Kasumi-1 (cell line): ENCODE measurements at regions not wholly inside any gene's neighbourhood (a gene's known extent, or its start where the extent isn't known, plus 50 kb on each side); places are given as distances from the start of the nearest gene placed in this dataset.
"Not testable (repeated sequence)": the region's sequence is repeated elsewhere in the genome, so short reads cannot be mapped to it uniquely, and the experiment has no call there.

Source experiments
- DNase-seq, 2 experiments: peaks; one replicate each; lab custom pipeline; 2025; lab: John Stamatoyannopoulos, UW

DNA sequence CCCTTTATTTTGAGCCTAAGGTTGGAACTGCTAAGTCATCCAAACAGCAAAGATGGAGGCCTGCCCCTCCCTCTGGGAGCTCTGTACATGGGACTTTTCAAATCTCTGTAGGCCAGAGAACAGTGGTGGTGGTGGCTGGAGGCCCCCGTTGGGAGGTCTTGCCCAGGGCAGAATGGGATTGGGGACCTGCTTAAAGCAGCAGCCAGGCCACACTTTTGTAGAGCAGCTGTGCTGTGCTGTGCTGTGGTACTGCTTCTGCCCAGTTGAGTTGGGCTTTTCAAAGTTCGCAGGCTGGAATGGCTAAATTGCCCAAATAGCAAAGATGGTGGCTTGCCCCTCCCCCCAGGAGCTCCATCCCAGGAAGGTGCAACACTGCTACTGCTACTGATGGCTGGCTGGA is 147.5 kb upstream of the TACR3 start:
- DNase-seq, result no peak

DNA sequence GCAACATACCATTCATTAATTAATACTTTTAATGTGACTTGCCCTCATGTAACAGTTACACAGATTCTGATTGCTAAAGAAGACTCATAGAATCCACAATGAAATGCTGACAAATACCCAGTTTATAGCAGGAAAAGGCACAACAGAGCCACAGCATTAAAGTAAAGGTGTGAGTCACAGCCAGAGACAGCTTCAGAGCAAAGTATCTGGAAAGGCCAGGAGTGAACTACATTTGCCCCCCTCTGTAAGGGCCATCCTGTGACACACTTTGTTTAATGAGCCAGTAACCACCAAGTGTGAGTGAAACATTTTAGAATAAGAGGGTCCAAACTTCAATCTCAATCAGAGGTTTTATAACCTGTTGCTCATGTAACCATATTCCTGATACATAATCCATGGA is 133.8 kb upstream of the TACR3 start:
- DNase-seq, result no peak

DNA sequence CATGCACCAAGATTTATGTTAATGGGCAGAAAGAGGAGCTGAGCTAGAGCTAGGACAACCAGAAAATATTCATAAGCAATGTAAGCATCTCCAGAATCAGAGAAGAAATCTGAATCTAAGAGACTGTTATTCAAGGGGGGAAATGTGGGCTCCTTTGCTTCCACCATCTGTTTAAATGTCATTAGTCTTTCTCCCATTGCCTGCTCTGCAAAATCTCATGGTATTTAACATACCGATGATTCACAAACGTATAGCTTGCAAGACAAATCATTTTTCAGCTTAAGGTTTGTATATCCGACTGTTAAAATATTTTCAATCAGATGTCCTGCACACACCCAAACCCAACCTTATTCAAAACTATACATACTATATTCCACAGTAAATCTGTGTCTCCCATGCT is 133.4 kb upstream of the TACR3 start:
- DNase-seq, result no peak

DNA sequence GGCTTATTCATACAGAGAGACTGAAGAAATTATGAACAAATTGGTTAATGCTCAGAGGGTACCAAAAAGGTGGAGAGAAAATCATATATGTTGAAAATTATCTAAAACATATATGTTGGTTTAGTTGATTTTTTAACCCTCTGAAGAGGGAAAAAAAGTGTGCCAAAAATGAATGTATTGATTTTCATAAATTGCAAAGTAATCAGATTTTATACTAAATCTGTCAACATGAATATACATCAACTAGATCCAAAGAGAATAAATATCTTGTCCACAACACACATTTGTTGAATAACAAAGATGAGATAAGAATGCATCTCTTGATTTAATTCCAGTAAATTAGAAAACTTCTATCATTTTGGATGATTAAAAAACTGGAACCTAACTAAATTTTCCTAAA is 125.3 kb upstream of the TACR3 start:
- no peak for DNase-seq

DNA sequence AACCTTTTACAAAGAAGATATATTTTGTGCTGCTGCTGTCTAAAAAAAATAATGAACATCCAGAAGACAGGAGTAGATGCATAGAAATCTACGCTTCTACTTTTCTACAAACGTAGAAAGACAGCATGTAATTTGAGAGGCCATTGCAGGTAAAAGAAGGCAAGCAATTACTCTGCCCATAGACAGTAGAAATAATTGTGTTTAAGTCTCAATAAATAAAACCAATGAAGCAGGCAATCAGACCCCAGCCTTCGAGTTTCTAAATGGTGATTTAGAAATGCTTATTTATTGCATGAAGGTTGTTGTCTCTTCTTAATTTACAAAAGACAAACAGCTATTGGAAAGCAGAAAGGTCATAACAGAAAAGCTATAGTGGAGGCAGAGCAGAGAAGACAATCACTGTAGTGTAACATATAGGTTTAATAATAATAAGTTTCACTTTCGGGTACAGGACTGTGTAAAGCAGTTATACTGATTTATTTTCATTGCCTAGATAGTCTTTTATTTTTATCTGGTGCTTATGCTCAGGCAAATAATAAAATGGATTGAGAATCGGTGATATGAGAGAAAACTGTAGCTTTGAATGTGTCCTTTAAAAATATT is 123.0 kb upstream of the TACR3 start:
- DNase-seq, result no peak

DNA sequence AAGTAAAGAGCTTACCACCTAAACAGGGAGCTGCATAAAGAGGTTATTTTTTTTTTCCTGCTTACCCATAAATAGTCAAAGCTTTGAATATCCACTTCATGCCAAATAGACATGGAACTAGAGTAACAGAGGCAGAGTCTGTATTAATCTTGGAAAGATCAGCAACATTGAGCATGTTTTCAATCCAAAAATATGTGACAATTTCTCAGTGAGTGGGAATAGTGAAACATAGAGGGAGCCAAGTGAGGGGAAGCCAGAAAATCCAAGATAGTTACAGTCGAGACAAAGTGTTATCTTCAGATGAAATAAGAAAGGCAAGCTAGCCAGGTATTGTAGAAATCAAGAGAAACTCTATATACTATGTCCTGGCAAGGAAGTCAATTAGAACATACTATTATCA is 122.3 kb upstream of the TACR3 start:
- no peak for DNase-seq

DNA sequence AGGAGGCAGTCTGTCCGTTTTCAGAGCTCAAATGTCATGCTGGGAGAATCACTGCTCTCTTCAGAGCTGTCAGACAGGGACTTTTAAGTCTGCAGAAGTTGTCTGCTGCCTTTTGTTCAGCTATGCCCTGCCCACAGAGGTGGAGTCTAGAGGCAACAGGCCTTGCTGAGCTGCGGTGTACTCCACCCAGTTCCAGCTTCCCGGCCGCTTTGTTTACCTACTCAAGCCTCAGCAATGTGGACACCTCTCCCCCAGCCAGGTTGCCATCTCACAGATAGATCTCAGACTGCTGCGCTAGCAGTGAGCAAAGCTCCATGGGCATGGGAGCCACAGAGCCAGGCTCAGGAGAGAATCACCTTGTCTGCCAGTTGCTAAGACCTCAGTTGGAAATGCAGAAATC is 90.5 kb upstream of the TACR3 start:
- not testable (repeated sequence) for DNase-seq

DNA sequence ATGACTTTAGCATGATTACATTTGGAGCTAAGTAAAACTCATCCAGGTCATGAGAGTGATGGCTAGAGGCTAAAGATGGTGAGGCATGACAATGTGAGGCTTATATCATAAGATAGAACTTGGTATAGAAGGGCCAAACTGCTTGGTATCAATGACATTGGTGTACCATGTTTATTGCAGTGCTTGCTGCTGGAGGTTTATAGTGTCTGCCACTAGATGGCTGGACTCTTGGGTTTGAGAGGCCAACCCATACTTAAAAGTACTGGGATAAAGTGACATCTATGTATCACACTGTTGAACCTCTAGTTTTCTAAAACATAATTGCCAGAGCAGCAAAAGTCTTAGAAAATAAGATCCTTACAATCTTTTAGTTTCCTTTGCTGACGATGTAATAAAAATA is 83.0 kb upstream of the TACR3 start:
- DNase-seq, result no peak

DNA sequence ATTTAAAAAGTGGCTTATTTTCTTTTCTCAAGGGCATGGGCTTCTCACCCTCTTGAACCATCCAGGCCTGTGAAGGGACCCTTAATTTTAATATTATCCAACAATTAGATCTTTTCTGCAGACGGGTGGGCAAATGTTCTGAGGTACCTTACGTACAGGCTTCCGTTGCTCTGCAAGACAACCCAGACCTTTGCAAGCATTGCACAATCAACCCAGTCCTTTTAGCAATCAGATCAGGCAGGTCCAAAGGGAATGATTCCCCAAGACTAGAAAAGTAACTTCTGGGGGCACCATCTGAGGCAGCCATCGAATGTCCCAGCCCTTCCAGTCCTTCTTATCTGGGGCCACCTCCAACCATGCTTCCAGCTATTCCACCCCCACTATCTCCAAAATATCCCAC is 67.3 kb upstream of the TACR3 start:
- no peak for DNase-seq

DNA sequence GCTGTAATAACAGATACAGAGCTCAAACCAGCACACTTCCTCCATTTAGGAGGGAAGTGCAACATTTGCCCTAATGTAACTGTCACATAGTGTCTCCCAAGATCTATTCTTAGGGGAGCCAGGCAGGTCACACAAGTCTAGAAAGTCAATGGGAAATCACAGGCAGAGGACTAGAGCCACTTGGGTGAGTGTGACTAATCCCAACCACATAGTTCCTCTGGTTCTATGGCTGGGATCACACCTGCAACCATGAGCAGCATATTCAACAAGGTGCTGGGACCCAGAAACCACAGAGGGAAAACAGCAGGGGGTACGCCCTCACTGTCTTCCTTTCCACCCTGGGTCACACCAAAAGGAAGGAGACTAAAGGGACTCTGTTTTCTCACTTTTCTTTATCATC is 66.8 kb upstream of the TACR3 start:
- DNase-seq, result no peak

DNA sequence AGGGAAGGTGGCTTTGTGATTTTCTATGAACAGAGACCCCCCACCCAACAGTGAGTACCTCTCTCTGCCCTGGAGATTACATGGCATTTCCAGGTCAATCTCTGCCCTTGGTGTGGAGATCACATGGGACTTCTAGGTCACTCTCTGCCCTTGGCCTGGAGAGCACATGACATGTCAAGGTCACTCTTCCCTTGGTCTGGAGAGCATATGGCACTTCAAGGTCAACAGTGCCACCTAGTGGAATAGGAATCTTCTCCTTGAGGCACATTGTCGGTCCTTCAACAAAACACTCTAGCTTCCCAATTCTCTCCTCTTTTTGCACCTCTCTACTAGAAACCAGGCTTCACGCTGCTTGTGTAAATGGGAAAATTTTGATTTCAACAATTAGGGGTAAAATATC is 66.2 kb upstream of the TACR3 start:
- DNase-seq, result peak; percentile 27

DNA sequence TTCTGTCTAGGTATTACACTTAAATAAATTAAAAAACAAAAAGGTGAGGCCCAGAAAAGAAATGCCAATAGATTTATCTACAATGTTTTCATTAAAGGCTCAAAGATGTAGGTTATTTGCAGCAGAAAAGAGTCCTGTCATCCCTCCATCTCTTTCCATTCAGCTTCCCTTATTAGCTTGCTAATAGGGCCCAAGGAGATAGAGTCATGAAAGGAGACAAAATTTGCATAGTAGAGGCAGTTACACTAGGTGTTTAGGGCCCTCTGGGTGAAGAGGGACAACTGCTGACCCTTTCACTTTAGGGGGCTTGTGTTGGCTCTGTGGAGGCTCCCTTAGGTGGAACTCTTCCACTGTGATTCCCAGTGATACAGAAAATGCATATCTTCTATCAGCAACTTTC is 58.4 kb upstream of the TACR3 start:
- DNase-seq, result no peak

DNA sequence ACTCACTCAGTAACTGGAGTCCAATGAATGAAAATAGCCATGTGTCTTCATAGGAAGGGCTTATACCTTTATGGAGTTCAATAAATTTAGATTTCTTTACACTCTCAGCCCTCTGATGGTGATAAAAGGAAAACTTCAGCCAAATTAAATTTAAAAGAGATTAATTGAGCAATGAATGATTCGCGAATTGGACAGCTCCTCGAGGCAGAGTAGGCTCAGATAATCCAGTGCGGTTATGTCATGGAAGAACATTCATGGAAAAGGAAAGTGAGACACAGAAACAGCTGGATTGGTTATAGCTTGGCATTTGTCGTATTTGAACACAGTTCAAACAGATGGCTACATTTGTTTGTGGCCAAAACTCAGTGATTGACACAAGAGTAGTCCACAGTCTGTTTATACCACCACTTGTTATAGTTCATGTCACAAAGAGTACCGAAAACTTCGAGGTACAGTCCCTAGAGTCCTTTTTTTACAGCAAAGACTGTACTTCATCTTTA is 54.6 kb upstream of the TACR3 start:
- DNase-seq, result no peak

DNA sequence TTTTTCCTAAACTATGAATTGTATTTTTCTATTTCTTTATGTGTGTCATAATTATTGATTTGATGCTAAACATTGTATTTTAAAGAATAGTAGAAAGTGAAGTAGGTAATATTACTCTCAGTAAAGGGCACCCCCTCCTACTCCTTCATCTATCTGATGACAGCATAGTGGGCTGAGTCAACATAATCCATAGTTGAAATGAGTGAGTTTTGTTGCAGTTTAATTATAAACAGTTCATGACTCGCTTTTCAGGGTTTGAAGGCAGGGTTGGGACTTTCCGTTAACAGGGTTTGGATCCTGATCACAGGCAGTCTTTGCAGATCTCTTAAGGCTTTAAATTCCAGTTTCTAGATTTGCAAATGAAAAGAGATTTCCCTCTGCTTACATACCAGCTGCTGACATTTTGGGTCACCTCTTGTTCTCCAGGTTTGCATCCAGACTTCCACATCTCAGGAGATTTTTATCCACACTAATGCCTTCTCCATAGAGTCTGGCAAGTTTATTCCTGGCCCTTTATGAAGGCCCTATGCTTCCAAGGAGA is 54.0 kb upstream of the TACR3 start:
- DNase-seq, result no peak
